Liver (tissue), 8 donors: ENCODE measurements at regions not wholly inside any gene's neighbourhood (a gene's known extent, or its start where the extent isn't known, plus 50 kb on each side); places are given as distances from the start of the nearest gene placed in this dataset.

Experiments used
- DNase-seq: peaks from one replicate; pipeline ENCODE4 v3.0.0-alpha.2; 2017; ENCODE audit warnings: low spot score
- H3K27ac ChIP-seq, 2 donors: one replicate each; pipeline ENCODE4 v1.7.0; 2013; ENCODE audit warnings: inconsistent platforms in 2 of 2, low read length in 2 of 2, control low read depth in 1 of 2, low read depth in 1 of 2, mild to moderate bottlenecking in 1 of 2
- H3K27me3 ChIP-seq, 4 donors: one replicate each; pipeline versions ENCODE4 v1.6.1 to v1.7.0; 2013; ENCODE audit warnings: low read length in 3 of 4, inconsistent platforms in 1 of 4, mild to moderate bottlenecking in 1 of 4, moderate library complexity in 1 of 4; ENCODE audit not compliant: control insufficient read depth in 4 of 4, insufficient read depth in 4 of 4
- H3K36me3 ChIP-seq, 4 donors: one replicate each; pipeline versions ENCODE4 v1.6.1 to v1.7.0; 2013; ENCODE audit warnings: low read length in 3 of 4, mild to moderate bottlenecking in 3 of 4, low read depth in 1 of 4, moderate library complexity in 1 of 4; ENCODE audit not compliant: control insufficient read depth in 4 of 4, insufficient read depth in 3 of 4
- H3K4me1 ChIP-seq, 4 donors: one replicate each; pipeline versions ENCODE4 v1.6.1 to v1.7.0; 2013; ENCODE audit warnings: low read length in 3 of 4, mild to moderate bottlenecking in 3 of 4, moderate library complexity in 1 of 4; ENCODE audit not compliant: control insufficient read depth in 4 of 4, insufficient read depth in 4 of 4
- H3K4me3 ChIP-seq, 3 donors: one replicate each; pipeline versions ENCODE4 v1.6.1 to v1.7.0; 2013; ENCODE audit warnings: low read length in 3 of 3, control low read depth in 1 of 3, low read depth in 1 of 3, mild to moderate bottlenecking in 1 of 3
- H3K9ac ChIP-seq, 2 donors: one replicate each; pipeline ENCODE4 v1.7.0; 2013; ENCODE audit warnings: low read length in 2 of 2, mild to moderate bottlenecking in 2 of 2, moderate library complexity in 2 of 2, control low read depth in 1 of 2, low read depth in 1 of 2
- H3K9me3 ChIP-seq, 4 donors: one replicate each; pipeline versions ENCODE4 v1.6.1 to v1.7.0; 2013; ENCODE audit warnings: low read length in 3 of 4; ENCODE audit not compliant: control insufficient read depth in 4 of 4
- EGR1 ChIP-seq, 2 donors: IDR thresholded peaks; 2 replicates each; pipeline ENCODE4 v1.6.1; 2016 to 2018; ENCODE audit warnings: antibody characterized with exemption in 2 of 2, low read depth in 2 of 2
- FOXA1 ChIP-seq: IDR thresholded peaks from 2 replicates; pipeline ENCODE4 v1.6.1; 2016; ENCODE audit warnings: antibody characterized with exemption
- FOXA2 ChIP-seq: IDR thresholded peaks from 2 replicates; pipeline ENCODE4 v1.6.1; 2016; ENCODE audit warnings: antibody characterized with exemption
- GABPA ChIP-seq, 2 donors: IDR thresholded peaks in 1 of 2; conservative IDR thresholded peaks in 1 of 2; 2 replicates each; pipeline ENCODE4 v1.6.1; 2016; ENCODE audit warnings: antibody characterized with exemption in 2 of 2, mild to moderate bottlenecking in 1 of 2, moderate library complexity in 1 of 2
- HNF4A ChIP-seq, 2 donors: conservative IDR thresholded peaks; 2 replicates each; pipeline ENCODE4 v1.6.1; 2016; ENCODE audit warnings: antibody characterized with exemption in 2 of 2, mild to moderate bottlenecking in 2 of 2
- HNF4G ChIP-seq: IDR thresholded peaks from 2 replicates; pipeline ENCODE4 v1.6.1; 2016; ENCODE audit warnings: antibody characterized with exemption
- JUND ChIP-seq, 2 donors: IDR thresholded peaks; 2 replicates each; pipeline ENCODE4 v1.6.1; 2016; ENCODE audit warnings: antibody characterized with exemption in 2 of 2
- NR2F2 ChIP-seq: IDR thresholded peaks from 2 replicates; pipeline ENCODE4 v1.6.1; 2016; ENCODE audit warnings: antibody characterized with exemption
- RAD21 ChIP-seq, 2 donors: IDR thresholded peaks; 2 replicates each; pipeline ENCODE4 v1.6.1; 2016; ENCODE audit warnings: antibody characterized with exemption in 2 of 2, mild to moderate bottlenecking in 2 of 2
- REST ChIP-seq: IDR thresholded peaks from 2 replicates; pipeline ENCODE4 v1.6.1; 2016; ENCODE audit warnings: antibody characterized with exemption, mild to moderate bottlenecking
- RXRA ChIP-seq, 2 donors: IDR thresholded peaks; 2 replicates each; pipeline ENCODE4 v1.6.1; 2017 to 2018; ENCODE audit warnings: antibody characterized with exemption in 2 of 2, mild to moderate bottlenecking in 1 of 2
- SP1 ChIP-seq: IDR thresholded peaks from 2 replicates; pipeline ENCODE4 v1.6.1; 2018; ENCODE audit warnings: antibody characterized with exemption, mild to moderate bottlenecking
- TAF1 ChIP-seq: conservative IDR thresholded peaks from 2 replicates; pipeline ENCODE4 v1.6.1; 2016; ENCODE audit warnings: antibody characterized with exemption, mild to moderate bottlenecking
- YY1 ChIP-seq: IDR thresholded peaks from 2 replicates; pipeline ENCODE4 v1.6.1; 2016; ENCODE audit warnings: antibody characterized with exemption, mild to moderate bottlenecking
- WGBS: extraction: QIAGEN DNeasy Blood & Tissue Kit; methylation state at CpG from one replicate; pipeline ENCODE4 v1.1.7; 2013; 5-methylcytosine and 5-hydroxymethylcytosine counted together
- TF ChIP-seq, protein P1 (sequence below): fragments of 150-350 bp; IDR thresholded peaks from 2 replicates; pipeline ENCODE4 v1.5.1; 2017; ENCODE audit warnings: improper control_type of control experiment, low read depth, low read length; ENCODE audit not compliant: missing input control
- TF ChIP-seq, protein P2 (sequence below): IDR thresholded peaks from 2 replicates; pipeline ENCODE4 v1.6.1; 2016; ENCODE audit warnings: antibody characterized with exemption
- TF ChIP-seq, protein P3 (sequence below): IDR thresholded peaks from 2 replicates; pipeline ENCODE4 v1.6.1; 2016; ENCODE audit warnings: antibody characterized with exemption
- TF ChIP-seq, protein P4 (sequence below): IDR thresholded peaks from 2 replicates; pipeline ENCODE4 v1.6.1; 2016; ENCODE audit warnings: antibody characterized with exemption
- donor health status: healthy.
- donor health status: healthy.
- donor health status: healthy.
- donor health status: healthy.
- donor health status: healthy.

- no peak for DNase-seq
- no peak overlapping the region for H3K9ac ChIP-seq
- H3K9me3 ChIP-seq, result no peaks in the 10 kb centered on the region
- TF ChIP-seq EGR1 (IDR thresholded peaks at IDR 0.05; ENCODE audit: low read depth in 2 of 2) (peak in 1 of 2 donors; percentile 28), REST (no peak), HNF4A (conservative IDR thresholded peaks at IDR 0.05) (no peak), YY1 (no peak), SP1 (no peak), TAF1 (no peak), FOXA1 (no peak), HNF4G (no peak), NR2F2 (peak; percentile 89), JUND (IDR thresholded peaks at IDR 0.05) (no peak), RAD21 (IDR thresholded peaks at IDR 0.05) (peak; percentile 13 to 34), RXRA (IDR thresholded peaks at IDR 0.05) (no peak), FOXA2 (no peak), GABPA (IDR thresholded peaks at IDR 0.05 in 1 of 2, conservative IDR thresholded peaks at IDR 0.05 in 1 of 2) (no peak)
- TF ChIP-seq, protein P1, sequence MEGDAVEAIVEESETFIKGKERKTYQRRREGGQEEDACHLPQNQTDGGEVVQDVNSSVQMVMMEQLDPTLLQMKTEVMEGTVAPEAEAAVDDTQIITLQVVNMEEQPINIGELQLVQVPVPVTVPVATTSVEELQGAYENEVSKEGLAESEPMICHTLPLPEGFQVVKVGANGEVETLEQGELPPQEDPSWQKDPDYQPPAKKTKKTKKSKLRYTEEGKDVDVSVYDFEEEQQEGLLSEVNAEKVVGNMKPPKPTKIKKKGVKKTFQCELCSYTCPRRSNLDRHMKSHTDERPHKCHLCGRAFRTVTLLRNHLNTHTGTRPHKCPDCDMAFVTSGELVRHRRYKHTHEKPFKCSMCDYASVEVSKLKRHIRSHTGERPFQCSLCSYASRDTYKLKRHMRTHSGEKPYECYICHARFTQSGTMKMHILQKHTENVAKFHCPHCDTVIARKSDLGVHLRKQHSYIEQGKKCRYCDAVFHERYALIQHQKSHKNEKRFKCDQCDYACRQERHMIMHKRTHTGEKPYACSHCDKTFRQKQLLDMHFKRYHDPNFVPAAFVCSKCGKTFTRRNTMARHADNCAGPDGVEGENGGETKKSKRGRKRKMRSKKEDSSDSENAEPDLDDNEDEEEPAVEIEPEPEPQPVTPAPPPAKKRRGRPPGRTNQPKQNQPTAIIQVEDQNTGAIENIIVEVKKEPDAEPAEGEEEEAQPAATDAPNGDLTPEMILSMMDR, result no peak
- TF ChIP-seq, protein P2, sequence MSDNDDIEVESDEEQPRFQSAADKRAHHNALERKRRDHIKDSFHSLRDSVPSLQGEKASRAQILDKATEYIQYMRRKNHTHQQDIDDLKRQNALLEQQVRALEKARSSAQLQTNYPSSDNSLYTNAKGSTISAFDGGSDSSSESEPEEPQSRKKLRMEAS, result peak; percentile 61
- TF ChIP-seq, protein P3, sequence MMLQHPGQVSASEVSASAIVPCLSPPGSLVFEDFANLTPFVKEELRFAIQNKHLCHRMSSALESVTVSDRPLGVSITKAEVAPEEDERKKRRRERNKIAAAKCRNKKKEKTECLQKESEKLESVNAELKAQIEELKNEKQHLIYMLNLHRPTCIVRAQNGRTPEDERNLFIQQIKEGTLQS, result no peak
- TF ChIP-seq, protein P4, sequence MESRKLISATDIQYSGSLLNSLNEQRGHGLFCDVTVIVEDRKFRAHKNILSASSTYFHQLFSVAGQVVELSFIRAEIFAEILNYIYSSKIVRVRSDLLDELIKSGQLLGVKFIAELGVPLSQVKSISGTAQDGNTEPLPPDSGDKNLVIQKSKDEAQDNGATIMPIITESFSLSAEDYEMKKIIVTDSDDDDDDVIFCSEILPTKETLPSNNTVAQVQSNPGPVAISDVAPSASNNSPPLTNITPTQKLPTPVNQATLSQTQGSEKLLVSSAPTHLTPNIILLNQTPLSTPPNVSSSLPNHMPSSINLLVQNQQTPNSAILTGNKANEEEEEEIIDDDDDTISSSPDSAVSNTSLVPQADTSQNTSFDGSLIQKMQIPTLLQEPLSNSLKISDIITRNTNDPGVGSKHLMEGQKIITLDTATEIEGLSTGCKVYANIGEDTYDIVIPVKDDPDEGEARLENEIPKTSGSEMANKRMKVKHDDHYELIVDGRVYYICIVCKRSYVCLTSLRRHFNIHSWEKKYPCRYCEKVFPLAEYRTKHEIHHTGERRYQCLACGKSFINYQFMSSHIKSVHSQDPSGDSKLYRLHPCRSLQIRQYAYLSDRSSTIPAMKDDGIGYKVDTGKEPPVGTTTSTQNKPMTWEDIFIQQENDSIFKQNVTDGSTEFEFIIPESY, result no peak
- peaks cover 18 to 43% (median 34%) of the 10 kb centered on the region in 4 donors for H3K4me1 ChIP-seq
- 84% methylated on average over 16 of the region's 16 CpGs for WGBS
- H3K27me3 ChIP-seq, result no peaks in the 10 kb centered on the region
- no peaks in the 10 kb centered on the region for H3K36me3 ChIP-seq
- H3K4me3 ChIP-seq, result no peak overlapping the region
- no peak overlapping the region for H3K27ac ChIP-seq
These were observed 191.8 kb upstream of the GLI2 start for GRCh38 chr2:120543899-120544298.
